ENCODE measurements at regions not wholly inside any gene's neighbourhood (a gene's known extent, or its start where the extent isn't known, plus 50 kb on each side); places are given as distances from the start of the nearest gene placed in this dataset.
"Not testable (repeated sequence)": the region's sequence is repeated elsewhere in the genome, so short reads cannot be mapped to it uniquely, and the experiment has no call there.

- no peak overlapping the region for H3K4me3 ChIP-seq (ENCODE audit: low read depth, low read length)
Observed at GRCh38 chr12:131407221-131408035, 303.5 kb upstream of the SFSWAP start.

DNA sequence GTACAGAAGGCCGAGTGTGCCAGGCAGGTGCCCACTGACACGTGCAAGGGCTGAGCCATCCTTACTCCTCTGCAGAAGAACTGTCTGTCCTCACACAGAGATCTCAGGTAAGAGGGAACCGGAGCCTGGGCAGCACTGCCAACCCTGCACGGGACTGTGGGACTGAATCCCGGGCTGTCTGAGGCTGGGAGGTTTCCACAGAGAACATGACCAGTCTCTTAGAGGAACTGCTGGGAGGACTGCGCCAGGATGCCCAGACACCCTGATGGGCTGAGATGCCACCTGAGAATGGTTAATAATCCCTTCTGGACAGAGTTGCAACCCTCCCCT lies 302.9 kb upstream of the SFSWAP start:
- no peak overlapping the region for H3K4me3 ChIP-seq (ENCODE audit: low read depth, low read length)

DNA sequence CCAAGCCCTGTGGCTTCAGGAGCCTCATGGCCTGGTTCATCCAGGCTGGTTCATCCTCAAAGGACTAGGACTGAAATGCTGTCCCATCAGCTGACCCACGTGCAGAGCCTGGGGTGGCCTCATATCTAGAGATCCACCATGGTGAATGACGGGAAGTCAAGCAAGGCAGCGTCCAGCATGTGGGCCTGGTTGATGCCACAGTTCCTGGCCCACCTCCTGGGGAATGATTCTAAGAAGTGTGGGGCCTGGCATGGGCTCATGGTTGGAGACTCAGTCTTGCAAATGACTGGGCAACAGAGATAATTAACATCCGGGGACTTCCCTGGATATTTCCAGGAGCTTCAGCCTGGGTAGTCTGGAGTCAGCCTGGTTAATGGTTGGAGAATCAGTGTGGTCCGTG lies 302.4 kb upstream of the SFSWAP start:
- H3K4me3 ChIP-seq (ENCODE audit: low read depth, low read length), result no peak overlapping the region

DNA sequence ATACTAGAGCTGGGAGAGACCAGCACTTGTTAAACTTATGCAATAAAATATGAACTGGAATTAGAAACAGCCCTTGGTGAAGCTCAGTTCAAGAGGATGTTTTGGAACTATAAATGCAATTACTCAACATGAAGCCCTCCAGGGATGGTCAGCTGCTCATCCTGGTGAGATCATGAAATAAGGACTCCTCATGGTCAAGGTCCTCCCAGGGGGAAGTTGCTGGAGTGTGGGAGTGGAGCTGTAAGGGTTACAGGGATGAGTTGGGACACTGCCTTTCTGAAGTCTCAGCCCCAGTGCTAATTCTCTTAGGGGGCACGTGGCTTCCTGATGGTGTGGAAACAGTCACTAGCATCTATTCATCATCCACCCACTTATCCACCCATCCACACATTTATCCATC lies 301.7 kb upstream of the SFSWAP start:
- no peak overlapping the region for H3K4me3 ChIP-seq (ENCODE audit: low read depth, low read length)

DNA sequence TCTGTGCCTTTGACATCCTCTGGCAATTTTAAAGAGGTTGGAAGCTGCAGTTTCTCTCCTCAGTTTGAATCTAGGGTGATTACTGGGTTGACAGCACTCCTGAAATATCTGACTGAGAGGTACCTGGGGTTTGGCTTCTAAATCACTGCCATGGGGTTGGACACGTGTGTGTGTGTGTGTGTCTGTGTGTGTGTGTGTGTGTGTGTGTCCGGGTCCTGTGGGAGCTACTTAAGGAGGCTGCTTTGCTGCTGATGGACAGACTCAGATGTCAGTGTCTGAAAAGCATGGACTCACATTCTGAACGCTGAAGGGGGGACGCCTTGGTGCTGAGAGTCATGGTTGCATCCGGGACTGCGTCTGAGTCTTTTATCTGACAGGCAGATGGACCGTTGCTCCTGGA lies 299.1 kb upstream of the SFSWAP start:
- not testable (repeated sequence) for H3K4me3 ChIP-seq (ENCODE audit: low read depth, low read length)

- H3K4me3 ChIP-seq (ENCODE audit: low read depth, low read length), result no peak overlapping the region
Observed at GRCh38 chr12:131413006-131413405, 297.9 kb upstream of the SFSWAP start.

DNA sequence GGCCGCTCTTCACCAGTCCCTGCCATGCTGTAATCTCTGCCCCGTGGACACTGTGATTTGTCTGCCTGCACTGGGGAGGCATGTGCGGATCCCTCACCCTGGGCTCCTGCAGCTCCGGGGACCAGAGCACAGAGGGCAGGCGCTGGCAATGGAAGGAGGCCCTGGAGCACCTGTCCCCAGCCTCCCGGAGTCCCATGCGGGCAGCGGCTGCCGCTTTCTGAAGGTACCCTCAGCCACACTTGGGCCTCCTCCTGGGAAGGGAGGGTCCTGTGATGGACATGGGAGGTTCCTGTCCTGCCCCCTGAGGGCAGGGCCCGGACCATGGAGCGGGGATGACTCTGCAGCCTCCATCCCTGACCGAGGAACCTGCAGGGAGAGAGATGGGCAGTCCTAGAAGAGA lies 297.4 kb upstream of the SFSWAP start:
- H3K4me3 ChIP-seq (ENCODE audit: low read depth, low read length), result no peak overlapping the region

GRCh38 chr12:131414155-131414922 lies 296.6 kb upstream of the SFSWAP start:
- not testable (repeated sequence) for H3K4me3 ChIP-seq (ENCODE audit: low read depth, low read length)

- no peak overlapping the region for H3K4me3 ChIP-seq (ENCODE audit: low read depth, low read length)
Observed at GRCh38 chr12:131415781-131416180, 295.1 kb upstream of the SFSWAP start.

DNA sequence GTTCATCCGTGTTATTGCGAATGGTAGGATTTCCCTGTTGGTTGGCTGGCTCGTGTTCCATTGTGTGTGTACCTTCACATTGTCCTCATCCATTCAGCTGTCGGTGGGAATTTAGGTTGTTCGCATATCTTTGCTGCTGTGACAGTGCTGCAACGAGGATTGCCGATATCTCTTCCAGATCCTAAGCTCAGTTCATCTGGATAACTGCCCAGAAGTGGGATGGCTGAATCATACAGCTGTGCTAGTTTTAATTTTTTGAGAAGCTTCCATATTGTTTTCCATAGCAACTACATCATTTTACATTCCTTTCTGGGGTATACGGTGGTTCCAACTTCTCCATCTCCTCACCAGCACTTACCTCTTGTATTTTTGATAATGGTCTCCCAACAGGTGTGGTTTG lies 292.8 kb upstream of the SFSWAP start:
- no peak overlapping the region for H3K4me3 ChIP-seq (ENCODE audit: low read depth, low read length)

- no peak overlapping the region for H3K4me3 ChIP-seq (ENCODE audit: low read depth, low read length)
Observed at GRCh38 chr12:131418884-131419283, 292.0 kb upstream of the SFSWAP start.

GRCh38 chr12:131420867-131421447 lies 289.9 kb upstream of the SFSWAP start:
- no peak overlapping the region for H3K4me3 ChIP-seq (ENCODE audit: low read depth, low read length)

DNA sequence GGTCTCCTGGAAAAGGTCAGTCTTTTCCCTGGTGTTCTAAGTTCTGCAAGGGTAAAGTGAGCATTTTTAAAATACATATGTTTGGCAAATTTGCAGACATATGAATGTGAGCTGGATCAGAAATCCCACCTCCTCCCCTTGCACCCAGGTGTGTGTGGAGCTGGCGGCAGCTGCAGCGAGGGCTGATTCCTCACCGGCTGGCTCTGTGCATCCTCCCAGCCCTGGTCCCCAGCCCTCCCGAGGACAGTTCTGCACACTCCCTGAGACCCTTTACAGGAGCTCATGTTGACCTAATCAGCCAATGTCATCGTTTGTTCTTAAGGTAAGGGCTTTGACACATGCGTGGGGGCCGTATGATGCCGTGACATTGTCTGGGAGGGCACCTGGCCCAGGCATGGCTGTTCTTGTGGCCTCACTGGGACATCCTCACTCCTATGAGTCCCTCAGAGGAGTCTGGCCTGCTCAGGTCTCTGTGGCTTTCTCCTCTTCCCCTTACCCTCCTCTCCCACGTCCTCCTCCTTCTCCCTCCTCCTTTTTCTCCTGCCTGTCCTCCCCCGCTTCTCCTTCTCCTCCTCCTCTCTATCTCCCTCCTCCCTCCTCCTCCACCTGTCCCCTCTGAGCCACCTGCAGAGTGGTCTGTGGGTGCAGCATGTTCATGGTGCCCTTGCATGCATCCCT lies 289.2 kb upstream of the SFSWAP start:
- no peak overlapping the region for H3K4me3 ChIP-seq (ENCODE audit: low read depth, low read length)

DNA sequence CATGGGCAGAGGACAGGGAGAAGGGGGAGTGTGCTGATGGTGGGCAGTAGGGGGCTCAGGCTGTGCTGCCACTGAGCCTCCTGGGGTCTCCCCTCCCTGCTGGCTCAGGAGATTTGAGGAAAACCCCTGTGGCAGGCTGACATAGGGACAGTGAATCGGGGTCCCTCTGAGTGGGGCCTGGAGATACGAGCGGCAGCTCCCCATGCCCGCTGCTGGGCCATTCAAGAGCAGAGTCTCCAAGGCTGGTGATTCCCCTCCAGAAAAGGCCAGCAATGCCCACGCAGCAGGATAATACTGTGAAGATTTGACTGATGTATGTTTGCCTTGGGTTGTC lies 288.7 kb upstream of the SFSWAP start:
- H3K4me3 ChIP-seq (ENCODE audit: low read depth, low read length), result no peak overlapping the region

DNA sequence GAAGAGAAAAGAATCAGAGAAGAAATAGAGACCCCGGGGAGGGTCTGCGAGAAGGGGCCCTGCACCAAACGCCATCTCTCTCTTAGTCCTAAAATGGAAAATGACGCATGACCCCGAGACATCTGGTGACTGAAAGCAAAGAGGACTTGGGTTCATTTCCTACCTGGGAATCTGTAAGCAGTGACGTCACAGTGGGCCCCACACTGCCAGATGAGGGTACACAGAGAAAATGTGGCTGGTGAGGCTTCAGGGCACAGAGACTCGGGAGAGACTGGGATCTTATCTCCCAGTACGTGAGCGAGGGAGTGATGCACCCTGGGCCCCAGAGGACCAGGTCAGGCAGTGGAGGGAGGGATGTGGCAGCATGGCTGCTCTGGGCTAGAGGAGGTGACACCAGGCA lies 288.1 kb upstream of the SFSWAP start:
- H3K4me3 ChIP-seq (ENCODE audit: low read depth, low read length), result no peak overlapping the region

DNA sequence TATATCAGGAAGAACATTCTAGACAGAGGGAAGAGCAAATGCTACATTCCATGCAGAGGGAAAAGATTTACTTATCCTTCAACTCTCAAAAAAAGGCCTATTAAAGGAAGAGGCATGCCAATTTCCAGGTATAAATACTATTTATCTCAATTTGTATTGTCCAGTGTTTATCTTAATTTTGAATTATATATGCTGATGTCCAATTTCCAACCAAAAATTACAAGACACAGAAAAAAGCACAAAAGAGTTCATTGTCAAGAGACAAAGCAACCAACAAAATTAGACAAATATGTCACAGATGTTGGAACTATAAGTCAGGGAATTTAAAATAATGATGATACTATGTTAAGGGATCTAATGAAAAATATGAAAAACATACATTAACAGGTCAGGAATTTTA lies 286.6 kb upstream of the SFSWAP start:
- no peak overlapping the region for H3K4me3 ChIP-seq (ENCODE audit: low read depth, low read length)

GRCh38 chr12:131425112-131426075 lies 285.5 kb upstream of the SFSWAP start:
- H3K4me3 ChIP-seq (ENCODE audit: low read depth, low read length), result no peak overlapping the region

DNA sequence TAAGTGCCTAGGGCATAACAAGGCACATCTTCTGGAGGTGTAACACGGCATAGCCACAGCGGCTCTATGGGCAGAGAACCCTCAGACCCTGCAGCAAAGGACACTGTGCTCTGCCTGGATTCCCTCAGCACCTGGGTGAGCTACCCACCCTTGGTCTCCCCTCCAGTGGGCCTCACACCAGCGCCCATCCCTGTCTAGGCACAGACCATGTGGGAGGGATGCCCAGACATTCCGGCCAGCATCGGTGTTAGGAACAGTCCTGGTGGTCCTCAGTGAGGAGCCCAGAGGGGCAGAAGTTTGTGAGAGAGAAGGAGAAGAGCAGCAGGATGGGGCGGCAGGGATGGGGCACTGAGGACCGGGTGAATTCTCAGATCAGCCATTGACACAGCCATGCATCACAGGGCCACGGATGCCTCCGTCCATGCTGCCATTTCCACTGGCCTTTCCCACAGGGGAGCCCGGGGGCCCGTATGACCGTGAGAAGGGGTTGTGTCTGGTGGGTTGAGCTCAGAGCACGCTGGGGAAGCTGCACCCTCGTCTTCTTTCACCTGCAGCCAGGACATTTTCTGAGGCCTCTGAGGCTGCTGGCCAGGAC lies 282.7 kb upstream of the SFSWAP start:
- no peak overlapping the region for H3K4me3 ChIP-seq (ENCODE audit: low read depth, low read length)

DNA sequence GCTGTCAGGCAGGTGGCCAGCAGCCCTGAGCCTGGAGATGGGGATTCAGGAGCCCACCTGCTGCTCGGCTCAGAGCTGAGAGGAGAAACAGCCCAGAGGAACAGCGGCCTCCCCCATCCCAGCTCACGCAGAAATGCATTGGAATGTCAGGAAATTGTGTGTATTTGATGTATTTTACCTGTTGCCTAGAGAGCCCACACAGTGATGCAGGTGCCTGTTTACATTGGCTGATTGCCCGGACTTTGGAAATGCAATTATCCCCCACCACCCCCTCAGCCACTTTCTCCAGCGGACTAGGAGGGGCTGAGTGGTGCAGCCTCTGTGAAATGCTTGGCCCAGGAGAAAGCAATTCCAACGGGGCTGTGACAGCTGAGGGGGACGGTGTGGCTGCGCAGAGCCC lies 281.7 kb upstream of the SFSWAP start:
- not testable (repeated sequence) for H3K4me3 ChIP-seq (ENCODE audit: low read depth, low read length)

- H3K4me3 ChIP-seq (ENCODE audit: low read depth, low read length), result not testable (repeated sequence)
Observed at GRCh38 chr12:131429697-131430096, 281.2 kb upstream of the SFSWAP start.

Data from iPS-11a (cell line).